Renal cortex interstitium (tissue), 11 donors: ENCODE measurements at regions not wholly inside any gene's neighbourhood (a gene's known extent, or its start where the extent isn't known, plus 50 kb on each side); places are given as distances from the start of the nearest gene placed in this dataset.

Experiments
- DNase-seq, 11 donors: peaks; one replicate each; pipeline ENCODE4 v3.0.0-alpha.2; 2013; ENCODE audit warnings: low read depth in 9 of 11, low spot score in 4 of 11; ENCODE audit errors: extremely low read depth in 1 of 11

DNA sequence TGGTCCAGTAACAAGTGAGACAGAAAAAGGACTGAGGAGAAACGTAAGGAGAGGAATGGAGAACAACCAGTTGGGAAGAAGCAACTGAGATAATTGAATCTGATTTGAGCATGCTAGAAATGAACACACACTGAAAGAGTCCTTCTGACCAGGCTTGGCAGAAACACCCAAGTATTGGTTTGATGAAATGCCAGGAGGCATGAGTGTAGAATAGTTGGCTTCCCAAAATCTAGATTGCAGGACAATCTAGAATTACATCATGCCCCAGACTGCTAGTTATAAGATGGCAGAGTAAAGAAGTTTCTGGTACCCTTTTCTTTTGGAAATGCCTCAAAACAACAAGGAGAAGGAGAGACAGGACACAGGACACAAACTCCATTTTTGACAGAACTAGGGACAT lies 189.7 kb upstream of the STT3B start:
- DNase-seq: no peak

DNA sequence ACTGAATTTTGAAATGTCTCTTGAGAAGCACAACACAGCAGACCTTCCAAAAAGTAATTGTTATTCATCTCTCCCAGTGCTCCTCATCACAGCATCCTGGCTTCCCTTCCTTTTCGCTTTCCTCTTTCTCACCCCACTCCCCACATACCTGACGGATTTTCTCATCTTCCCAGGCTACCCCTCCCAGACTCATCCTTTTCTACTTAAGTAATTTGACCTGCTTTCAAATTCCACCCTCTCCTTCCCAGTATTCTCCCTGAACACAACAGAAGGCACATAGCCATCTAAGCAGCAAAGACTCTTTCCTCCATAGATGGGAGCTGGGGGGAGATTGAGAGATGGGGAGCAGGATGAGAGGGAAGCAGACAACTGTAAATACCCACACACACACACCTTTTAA lies 187.1 kb upstream of the STT3B start:
- no peak for DNase-seq

DNA sequence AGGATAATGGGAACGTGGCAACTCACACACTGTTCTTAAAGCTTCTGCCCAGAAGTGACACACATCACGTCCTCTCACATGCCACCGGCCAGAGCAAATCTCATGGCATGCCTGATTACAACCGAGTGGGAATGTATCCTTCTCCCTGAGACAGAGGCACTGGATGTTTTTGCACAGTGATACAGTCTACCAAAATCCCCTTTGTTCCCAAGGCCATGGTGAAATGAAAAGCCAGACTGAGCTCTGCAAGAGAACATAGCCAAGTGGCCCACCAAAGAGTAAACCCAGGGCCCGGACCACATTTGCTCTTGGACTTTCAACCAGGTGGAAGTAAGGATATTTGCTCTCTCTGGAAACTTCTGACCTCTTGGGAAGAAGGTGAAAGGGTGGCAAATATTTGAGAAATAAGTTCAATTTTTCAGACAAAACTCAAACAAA lies 186.2 kb upstream of the STT3B start:
- DNase-seq: no peak

DNA sequence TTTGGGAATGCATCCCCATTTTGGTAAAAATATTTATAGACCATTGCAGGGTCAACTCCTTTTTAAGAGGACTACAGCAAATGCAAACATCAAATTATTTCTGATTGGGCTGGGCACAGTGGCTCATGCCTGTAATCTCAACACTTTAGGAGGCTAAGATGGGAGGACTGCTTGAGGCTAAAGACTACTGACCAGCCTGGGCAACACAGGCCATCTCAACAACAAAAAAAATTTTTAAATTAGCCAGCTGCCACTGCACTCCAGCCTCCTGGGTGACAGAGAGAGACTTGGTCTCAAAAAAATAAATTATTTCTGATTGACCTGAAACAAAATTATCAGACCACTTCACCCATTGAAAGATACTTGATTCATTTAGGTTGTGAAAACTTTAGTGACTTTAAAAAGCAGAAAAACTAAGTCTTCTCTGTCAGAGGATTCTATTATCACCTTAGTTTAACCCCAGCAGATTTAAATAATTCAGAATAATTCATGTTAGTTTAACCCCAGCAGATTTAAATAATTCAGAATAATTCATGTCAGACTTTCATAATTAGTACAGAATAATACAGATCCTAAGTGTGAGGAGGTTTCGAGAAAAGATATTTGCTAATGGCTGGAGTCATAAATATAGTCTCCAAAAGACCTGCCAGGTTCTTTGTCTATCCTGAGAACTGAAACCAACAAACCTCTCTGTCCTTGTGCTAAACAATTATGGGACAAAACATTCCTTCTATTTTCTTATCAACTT lies 183.6 kb upstream of the STT3B start:
- no peak for DNase-seq

DNA sequence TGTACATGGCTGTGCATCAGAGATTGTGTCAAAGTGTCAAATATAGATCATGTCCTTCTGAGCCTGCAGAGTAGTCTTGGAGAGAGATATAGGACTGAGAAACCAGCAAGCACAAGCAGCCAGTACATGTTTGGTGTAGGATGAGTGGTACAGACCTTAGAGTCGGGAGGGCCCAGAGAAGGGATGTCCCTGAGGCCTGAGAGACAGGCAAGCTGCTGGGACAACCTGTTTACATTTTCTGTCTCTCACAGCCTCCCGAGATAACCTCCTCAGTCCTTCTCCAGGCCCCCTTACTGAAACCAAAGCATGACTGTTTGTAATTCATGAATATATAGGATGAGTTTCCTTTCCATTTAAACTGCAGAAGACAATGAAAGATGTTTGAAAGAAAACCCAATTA lies 182.4 kb upstream of the STT3B start:
- no peak for DNase-seq

DNA sequence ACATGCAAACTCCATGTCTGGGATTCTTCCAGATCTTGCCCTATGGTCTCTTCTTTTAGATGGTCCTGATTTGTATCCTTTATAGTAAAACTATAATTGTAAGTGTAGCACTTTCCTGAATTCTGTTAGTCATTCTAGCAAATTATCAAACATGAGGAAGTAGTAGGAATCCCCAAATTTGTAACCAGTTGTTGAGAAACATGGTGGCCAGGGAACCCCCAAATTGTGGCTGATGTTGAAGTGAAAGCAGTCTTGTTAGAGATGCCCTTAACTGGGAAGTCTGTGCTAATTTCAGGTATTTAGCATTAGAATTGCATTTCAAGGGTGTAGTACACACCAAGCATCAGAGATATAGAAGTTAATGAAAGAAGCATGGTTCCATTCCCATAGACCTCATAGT lies 180.4 kb upstream of the STT3B start:
- no peak for DNase-seq

DNA sequence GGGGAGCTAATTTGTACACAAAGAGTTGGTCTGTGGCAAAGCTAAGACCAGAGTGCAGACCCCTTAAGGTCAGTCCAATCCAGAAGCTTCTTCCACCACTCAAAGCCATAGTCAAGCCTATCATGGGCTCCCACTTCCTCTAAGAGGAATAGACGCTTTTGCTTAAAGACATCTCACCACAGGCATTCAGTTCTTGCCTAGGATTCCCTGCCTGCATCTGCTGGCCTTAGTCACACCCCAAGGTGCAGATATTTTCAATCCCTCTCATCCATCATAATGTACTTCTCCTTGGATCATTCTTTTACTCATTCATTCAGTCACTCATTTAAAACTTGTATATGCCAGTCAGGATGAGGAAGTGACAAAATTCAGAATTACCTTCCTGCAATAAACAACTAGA lies 179.6 kb upstream of the STT3B start:
- no peak for DNase-seq

DNA sequence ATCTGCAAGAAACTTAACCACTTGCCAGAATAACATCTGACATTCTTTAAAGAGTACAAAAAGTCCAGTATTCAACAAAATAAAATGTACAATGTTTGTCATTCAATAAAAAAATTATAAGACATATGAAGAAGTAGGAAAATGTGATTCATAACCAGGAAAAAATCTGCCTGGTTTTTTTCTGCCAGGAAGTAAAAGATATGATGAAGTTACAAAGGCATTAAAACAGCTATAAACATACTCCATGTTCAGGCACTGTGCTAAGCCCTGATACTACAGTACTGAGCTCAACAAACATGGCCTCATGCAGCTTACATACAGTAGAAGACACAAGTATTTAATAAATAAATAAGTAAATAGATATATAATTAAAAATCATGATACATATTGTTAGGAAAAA lies 178.4 kb upstream of the STT3B start:
- DNase-seq: no peak

DNA sequence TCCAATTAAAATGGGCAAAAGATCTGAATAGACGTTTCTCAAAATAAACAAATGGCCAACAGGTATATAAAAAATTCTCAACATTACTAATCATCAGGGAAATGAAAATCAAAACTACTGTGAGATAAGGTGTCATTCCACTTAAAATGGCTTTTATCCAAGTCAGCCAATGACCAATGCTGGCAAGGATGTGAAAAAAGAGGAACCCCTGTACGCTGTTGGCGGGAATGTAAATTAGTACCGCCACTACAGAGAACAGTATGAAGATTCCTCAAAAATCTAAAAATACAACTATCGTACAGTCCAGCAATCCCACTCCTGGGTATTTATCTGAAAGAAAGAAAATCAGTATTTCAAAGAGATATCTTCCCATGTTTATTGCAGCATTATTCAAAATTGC lies 176.9 kb upstream of the STT3B start:
- DNase-seq: no peak

DNA sequence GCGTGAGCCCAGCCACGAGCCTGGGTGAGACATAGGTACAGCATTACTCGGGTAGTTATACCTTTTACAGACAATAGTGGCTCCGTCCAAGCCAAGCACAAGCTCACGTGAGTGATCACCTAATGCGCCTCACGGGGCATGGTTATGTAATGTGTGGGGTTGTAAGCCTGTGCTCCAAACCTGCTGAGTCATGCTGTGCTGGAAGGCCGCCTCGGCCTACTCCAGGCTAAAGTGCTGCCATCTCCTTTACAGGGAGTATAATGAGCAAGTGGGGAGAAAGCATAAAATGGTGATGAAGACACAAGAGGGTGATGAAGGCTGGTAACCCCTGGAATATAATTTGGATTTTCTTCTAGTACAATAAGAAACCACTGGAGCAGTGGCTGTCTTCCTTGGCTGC lies 175.8 kb upstream of the STT3B start:
- DNase-seq: no peak

DNA sequence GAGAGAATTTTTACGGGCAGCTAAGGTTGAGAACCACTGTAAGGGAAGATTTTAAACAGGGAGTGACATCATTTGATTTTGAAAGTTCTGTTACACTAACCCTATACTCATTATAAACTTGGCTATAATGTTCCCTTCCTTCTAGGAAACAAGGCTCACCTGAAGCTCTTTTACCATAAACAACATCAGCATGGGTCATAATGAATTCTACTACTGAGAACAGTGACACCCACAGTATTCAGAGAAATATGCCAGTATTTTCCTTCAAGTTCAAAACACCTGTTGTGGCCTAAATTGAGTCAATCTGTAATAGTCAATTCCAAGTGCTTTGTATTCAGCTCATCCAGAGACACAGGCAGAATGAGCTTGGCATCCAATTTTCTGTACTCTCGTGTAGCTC lies 175.3 kb upstream of the STT3B start:
- no peak for DNase-seq

DNA sequence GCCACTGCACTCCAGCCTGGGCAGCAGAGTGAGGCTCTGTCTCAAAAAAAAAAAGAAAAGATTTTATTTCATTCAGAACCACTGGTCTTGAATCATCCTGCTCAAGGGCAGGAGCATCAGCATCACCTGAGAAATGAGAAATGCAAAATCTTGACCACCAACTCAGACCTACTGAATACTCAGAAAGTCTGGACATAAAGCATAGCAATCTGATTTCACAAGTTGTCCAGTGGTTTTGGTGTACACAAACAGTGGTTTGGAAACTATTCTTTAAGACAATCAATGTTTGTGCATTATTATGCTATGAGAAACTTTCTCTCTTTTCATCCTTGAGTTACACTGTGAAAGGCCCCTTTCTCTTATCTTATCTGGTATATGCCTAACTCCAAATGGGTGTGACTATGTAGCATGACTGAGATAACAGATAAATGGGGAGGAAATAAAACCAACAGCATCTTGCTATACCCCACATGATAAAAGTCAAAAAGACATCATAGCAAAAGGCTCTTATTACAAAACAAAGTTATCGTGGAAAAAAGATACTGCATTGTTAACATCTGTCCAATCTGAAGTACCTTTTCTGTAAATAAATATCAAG lies 174.2 kb upstream of the STT3B start:
- no peak for DNase-seq

DNA sequence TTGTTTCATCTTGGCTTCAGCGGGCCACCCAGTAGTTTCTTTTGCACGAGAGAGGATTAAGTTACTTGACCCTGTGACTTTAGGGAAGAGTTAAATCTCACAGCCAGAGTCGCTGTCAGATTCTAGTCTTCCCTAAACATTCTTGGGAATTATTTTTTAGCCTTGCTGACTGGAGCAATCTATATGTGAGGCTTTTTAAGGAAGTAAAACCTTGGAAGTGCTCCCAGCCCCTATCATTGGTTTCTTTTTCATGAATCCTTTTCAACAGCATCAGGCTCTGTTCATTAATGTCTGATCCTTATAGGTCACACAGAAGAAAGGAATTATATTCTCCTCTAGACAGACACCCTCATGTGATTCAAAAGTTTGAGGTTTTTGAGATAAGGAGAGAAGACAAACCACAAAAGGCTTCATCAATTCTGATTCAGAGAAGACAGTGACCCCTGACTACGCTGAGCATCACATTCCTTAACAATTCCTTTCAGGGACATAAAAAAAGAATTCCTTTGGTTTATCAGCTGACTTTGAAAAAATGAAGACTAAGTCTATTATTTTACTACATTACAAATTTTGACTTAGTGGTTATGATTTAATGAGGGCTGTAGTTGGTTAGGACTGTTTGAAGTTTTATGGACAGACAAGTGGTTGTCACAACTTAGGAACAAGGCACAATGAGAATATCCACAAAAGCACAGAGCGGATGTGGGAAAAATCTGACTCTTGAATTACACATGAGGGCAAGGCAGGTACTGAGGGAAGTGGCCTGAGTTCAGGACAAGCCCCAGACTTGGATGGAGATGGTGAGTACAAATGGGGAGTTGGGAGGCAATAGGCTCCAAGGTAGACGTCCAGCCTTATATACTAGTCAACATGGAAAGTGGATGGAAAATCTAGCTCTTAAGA lies 171.1 kb upstream of the STT3B start:
- peak in 10 of 11 donors; percentile 13 to 61 (median 40) for DNase-seq

DNA sequence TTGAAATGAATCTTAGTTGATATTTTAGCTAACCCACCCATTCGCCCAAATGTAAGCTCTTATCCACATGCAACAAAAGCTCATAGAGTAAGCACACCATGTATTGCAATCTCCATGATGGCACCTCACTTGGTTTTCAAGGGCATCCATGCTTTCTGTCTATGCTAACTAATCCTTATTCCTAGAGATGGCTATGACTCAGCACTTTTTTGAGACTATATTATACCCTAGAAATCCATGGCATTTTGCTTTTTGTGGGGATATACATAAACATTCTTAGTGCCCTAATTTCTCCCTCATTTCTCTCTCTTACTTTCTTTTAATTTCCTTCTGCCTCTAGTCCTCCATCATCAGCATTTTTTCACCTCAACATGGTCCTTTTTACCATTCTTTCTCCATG lies 168.5 kb upstream of the STT3B start:
- no peak for DNase-seq

DNA sequence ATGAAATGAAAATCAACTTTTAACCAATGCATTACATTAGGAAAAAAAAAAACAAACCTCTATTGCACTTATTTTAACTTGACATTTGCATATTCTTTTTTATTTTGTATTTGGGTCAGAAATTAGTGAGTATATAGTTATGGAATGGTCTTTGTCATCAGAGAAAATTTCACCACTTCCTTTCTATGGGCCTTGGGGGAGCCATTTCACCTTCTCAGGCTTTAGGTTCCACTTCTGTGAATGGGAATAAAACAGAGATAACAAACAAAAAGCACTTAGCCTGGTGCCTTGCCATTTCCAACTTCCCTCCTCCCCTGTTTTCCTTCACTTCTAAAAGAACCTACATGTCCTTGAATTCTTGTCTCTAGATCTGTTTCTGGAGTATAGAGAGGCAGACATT lies 168.0 kb upstream of the STT3B start:
- DNase-seq: no peak

DNA sequence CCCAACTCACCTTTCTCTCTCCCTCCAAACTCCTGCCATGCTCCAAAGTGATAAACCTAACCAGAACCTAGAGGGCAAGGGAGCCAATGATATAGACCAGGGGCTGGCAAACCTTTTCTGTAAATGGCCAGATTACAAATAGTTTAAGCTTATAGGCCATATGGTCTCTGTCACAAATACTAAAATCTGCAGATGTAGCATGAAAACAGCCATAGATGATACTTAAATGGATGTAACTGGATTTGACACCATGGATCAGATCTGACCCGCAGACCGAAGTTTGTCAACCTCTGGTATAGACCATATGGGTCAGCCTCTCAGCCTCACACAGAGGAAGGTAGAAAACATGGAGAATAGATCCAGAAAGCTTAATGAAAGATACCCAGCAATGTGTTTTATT lies 165.2 kb upstream of the STT3B start:
- no peak for DNase-seq

DNA sequence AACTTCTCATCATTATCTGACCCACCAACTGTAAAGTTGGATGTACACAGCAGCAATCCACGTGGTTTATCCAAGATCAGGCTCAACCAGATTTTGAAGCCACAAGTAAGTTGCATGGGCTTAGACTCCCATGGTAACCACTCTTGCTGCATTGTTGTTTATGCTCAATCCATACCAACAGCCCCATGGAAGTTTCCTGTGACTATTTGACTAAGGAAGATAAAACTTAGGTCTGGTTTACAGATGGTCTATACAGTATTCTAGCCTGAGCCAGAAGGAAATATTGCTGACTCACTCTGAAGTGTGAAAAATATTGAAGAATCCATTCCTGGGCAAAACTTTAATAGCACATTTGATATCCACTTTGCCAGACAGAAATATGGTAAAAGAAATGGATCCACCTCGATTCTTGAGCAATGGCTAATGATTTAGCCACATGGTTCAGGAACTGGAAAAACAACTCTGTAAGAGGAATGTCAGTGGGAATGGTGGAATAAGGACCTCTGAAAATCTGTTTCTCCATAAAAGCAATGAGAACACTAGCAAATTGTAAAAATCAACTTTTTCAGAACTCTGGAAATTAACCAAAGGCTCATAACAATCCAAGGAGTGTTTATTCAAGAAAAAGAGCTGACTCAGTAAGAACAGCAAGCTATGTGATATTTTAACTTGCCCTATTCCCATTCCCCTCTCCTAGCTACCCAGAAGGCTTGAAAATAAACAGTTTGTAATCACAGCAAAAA lies 162.9 kb upstream of the STT3B start:
- DNase-seq: no peak

DNA sequence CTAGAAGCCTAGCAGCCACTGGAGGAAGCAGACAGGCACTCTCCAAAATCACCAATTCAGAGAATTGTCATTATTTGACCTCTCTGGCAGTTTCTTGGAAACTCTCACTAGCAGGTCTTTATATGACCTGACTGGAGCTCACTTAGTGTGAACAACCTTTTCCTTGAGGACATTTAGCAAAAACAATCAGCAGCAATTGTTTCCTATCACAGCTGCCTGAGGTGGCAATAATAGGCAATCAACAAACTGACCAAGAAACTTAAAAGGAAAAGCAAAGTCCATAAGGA lies 162.4 kb upstream of the STT3B start:
- no peak for DNase-seq

DNA sequence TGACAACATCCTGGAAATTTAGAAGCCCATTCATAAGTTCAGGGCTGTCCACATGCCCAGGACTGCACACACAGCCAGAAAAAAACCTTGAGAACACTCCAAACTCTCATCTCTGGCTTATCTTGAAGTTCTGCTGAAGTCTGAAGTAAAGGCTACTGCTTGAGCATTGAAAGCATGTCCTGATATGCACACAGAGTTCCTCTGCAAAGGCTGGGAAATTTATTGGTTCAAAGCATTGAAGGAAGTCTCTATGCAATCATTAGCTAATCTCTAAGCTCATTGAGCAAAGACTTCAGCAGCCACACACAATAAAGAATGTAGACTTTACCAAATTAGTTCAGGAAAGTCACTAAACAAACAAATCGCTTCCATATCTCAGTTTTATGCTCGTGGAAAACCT lies 162.0 kb upstream of the STT3B start:
- no peak for DNase-seq
